ENCODE measurements at regions not wholly inside any gene's neighbourhood (a gene's known extent, or its start where the extent isn't known, plus 50 kb on each side); places are given as distances from the start of the nearest gene placed in this dataset.

DNA sequence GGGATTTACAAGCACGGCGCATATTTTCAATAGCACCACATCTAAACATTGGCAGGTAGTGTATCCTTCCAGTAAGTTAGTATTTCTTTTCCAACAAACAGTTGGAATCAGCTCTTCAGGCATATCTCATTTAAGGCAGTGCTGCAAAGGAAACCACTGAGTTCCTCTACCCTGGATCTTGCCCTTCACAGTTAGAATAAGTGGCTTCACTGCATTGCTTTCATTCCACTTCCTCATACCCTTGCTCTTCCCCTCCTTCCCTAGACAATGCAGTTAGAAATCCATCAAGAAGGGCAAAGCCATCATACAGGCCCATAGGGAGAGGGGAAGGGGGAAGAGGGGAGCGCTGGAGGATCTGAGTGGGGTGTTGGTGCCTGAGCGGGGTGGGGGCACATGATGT is 173.7 kb downstream of the FBXO15 start:
- DNase-seq (ENCODE audit: low read depth) = no peak
- TF ChIP-seq, protein P1, sequence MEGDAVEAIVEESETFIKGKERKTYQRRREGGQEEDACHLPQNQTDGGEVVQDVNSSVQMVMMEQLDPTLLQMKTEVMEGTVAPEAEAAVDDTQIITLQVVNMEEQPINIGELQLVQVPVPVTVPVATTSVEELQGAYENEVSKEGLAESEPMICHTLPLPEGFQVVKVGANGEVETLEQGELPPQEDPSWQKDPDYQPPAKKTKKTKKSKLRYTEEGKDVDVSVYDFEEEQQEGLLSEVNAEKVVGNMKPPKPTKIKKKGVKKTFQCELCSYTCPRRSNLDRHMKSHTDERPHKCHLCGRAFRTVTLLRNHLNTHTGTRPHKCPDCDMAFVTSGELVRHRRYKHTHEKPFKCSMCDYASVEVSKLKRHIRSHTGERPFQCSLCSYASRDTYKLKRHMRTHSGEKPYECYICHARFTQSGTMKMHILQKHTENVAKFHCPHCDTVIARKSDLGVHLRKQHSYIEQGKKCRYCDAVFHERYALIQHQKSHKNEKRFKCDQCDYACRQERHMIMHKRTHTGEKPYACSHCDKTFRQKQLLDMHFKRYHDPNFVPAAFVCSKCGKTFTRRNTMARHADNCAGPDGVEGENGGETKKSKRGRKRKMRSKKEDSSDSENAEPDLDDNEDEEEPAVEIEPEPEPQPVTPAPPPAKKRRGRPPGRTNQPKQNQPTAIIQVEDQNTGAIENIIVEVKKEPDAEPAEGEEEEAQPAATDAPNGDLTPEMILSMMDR (IDR thresholded peaks at IDR 0.05; ENCODE audit: low read depth, low read length, missing control alignments) = no peak

DNA sequence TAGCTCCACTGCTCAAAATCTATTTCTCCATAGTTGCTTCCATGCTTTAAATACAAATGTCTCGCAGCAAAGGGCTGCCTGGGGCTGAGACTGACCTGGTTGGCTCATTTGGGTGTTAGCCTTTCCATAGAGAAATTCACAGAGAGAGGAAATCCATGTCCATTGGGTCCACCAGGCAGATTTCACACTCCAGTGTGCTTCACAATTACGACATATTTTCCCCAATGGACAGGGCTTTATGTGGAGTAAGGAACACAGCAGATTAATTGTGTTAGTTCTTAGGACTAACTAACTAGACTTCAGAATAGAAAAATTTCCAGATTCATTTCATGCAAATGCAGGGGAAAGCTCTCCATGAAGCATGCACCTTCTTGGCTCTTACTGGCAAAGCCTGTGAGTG is 180.7 kb downstream of the FBXO15 start:
- no peak overlapping the region for H3K4me3 ChIP-seq (ENCODE audit: low read depth, low read length)
- no peak for DNase-seq (ENCODE audit: low read depth)
- TF ChIP-seq, protein P1 (IDR thresholded peaks at IDR 0.05; ENCODE audit: low read depth, low read length, missing control alignments) = no peak

More for the DNA sequence above, 173.7 kb downstream of the FBXO15 start:
- H3K4me3 ChIP-seq (ENCODE audit: low read depth, low read length) = no peak overlapping the region

DNA sequence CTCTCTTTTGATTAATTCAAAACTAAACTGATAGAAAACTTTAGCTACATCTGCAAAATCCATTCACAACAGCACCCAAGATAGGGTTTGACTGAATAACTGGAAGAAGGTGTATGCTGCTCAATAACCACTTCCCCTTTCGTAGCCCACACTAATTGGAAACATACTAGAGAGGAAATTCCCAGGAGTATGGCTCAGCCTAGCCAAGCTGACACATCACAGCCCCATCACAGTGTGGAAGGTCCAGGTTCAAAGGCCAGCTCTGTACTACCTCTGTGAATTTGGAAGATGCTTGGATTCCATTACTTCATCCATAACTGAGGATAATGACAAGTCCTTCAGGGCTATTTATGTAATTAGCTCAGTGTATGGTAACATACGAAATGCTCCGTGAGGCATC is 185.4 kb downstream of the FBXO15 start:
- DNase-seq (ENCODE audit: low read depth) = no peak
- no peak overlapping the region for H3K4me3 ChIP-seq (ENCODE audit: low read depth, low read length)
- TF ChIP-seq, protein P1 (IDR thresholded peaks at IDR 0.05; ENCODE audit: low read depth, low read length, missing control alignments) = no peak

DNA sequence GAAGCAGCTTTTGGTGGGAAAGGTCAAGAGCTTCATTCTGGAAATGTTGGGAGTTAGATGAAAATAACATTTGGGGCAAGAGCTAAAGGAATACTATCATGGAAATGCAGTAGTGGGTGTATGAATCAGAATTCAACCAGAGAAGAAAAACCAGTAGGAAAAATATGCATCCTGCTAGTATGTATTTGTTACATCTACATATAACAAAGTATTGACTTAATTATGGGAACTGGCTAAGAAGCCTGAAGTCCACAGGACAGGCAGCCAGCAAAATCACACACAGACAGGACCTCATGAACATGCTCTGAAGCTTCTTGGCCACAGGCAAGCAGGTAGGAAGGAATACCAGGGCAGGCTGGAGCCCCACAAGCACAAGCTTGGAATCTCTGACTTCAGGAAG is 185.8 kb downstream of the FBXO15 start:
- TF ChIP-seq, protein P1 (IDR thresholded peaks at IDR 0.05; ENCODE audit: low read depth, low read length, missing control alignments) = no peak
- DNase-seq (ENCODE audit: low read depth) = no peak
- H3K4me3 ChIP-seq (ENCODE audit: low read depth, low read length) = no peak overlapping the region

DNA sequence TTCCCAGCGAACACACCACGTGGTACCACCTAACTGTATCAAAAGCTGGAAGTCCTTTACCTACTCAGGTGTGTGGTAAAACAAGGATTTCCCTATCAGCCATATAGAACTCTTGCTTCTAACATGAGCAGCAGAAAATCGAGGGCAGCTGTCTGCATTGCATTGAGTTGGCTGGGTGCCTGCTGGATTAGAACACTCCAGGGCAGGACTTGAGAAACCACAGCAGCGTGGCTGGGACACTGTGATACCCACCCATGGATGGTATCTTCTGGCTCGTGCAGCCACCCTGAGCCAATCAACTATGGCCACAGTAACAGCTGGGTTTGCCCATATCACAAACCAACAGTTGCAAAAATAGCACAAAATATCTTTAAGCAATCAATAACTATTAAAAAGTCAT is 188.3 kb downstream of the FBXO15 start:
- TF ChIP-seq, protein P1 (IDR thresholded peaks at IDR 0.05; ENCODE audit: low read depth, low read length, missing control alignments) = no peak
- no peak for DNase-seq (ENCODE audit: low read depth)
- no peak overlapping the region for H3K4me3 ChIP-seq (ENCODE audit: low read depth, low read length)

DNA sequence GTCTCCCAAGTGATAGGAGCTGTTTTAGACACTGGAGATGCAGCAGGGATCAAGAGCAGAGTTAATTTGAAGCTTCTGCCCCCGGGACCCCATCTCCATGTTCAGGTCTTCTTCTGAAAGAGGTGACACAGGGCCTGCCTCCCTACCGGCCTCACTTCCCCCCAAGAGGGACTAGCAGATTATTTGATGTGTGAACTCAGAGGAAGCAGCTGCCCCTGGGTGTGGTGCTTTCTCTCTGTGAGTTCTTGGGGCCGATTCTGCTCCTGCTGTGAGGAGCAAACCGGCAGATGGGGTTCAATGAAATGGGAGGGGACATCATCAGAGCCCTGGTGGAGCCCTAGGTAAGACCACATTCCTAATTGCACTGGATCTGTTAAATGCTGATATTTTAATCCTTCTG is 193.4 kb downstream of the FBXO15 start:
- no peak for DNase-seq (ENCODE audit: low read depth)
- TF ChIP-seq, protein P1 (IDR thresholded peaks at IDR 0.05; ENCODE audit: low read depth, low read length, missing control alignments) = no peak
- H3K4me3 ChIP-seq (ENCODE audit: low read depth, low read length) = no peak overlapping the region

DNA sequence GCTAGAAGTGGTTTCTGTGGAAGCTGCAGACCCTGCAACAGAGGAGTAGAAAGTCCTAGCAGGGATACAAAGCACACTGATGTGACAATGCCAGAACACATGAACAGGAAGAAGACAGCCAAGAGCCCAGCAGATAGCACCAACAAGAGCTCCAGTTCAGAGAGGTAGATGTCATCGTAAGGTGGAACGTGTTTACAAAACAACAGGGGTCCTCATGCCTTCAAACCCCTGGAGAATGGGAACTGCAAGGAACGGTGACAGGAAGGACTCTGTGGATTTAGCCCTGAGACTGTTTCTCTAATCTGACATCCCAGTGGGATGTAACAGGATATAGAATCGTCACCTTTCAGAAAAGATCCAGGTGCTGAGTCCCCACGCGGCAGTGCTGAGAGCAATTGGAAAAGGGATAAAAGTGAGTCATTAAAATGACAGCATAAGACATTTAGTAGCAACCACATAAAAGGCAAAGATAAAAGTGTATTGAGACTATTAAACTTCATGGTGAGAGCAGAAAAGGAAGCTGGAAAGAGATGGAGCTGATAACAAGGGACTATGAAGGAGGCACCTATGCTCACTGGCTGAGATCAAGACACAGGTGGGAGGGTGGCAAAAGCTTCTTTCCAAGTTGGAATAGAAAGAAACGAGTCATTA is 195.2 kb downstream of the FBXO15 start:
- TF ChIP-seq, protein P1 (IDR thresholded peaks at IDR 0.05; ENCODE audit: low read depth, low read length, missing control alignments) = no peak
- no peak overlapping the region for H3K4me3 ChIP-seq (ENCODE audit: low read depth, low read length)
- DNase-seq (ENCODE audit: low read depth) = no peak

Measured in GM12864 (cell line).